ENCODE measurements at regions not wholly inside any gene's neighbourhood (a gene's known extent, or its start where the extent isn't known, plus 50 kb on each side); places are given as distances from the start of the nearest gene placed in this dataset.

DNA sequence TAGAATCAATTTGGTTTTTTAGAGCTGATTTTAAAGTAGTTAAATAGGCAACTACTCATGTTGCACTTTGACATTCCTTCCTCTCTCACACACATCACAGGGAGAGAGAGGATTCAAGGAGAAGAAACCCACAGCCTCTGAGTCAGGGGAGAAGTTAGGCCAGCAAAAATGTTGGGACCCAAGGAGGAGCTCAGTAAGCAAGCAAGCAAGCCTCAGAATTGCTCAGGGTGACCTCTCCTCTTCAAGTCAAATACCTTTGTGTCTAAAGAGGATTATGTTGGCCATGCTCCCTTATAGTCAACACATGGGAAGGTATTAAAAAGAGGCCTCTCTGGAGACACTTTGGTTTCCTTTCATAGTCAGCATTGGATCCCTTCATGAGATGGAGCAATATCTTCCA, 80.5 kb upstream of the WARS2 start:
- intact Hi-C loops (cut with DNase I): no loop called here
- Histone ChIP-seq H3K4me3 (no peak overlapping the region), H3K27ac (no peak overlapping the region), H3K27me3 (no peaks in the 10 kb centered on the region), H3K9me3 (no peaks in the 10 kb centered on the region), H3K36me3 (no peaks in the 10 kb centered on the region), H3K4me1 (peaks cover 0 to 11% (median 6%) of the 10 kb centered on the region in 4 donors)
- no peak for DNase-seq
- TF ChIP-seq POLR2AphosphoS5 (IDR thresholded peaks at IDR 0.05) (no peak), POLR2A (IDR thresholded peaks at IDR 0.05) (no peak), EP300 (IDR thresholded peaks at IDR 0.05) (no peak), CTCF (IDR thresholded peaks at IDR 0.05) (no peak)

DNA sequence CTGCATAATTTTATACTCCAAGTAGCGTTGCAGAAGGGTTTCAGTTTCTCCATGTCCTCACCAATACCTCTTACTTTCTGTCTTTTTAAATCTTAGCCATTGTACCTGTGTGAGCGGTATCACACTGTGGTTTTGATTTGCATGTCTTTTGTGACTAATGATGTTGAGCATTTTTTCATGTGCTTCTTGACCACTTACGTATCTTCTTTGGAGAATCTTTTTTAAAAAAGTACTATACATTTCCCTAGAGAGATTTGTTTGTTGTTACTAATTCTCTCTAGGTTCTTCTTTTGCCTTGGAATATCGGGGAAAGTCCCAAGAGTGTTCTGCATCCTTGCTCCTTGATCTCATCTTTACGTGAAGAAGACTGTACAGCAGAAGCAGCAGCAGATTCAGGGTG, 81.8 kb upstream of the WARS2 start:
- 94 to 95% methylated on average over 5 of the region's 5 CpGs for WGBS, 2 donors
- peaks cover 0 to 17% (median 9%) of the 10 kb centered on the region in 4 donors for H3K4me1 ChIP-seq
- no peaks in the 10 kb centered on the region for H3K36me3 ChIP-seq
- no peak for DNase-seq
- H3K4me3 ChIP-seq: no peak overlapping the region
- H3K27me3 ChIP-seq: no peaks in the 10 kb centered on the region
- TF ChIP-seq POLR2AphosphoS5 (IDR thresholded peaks at IDR 0.05): no peak
- TF ChIP-seq CTCF (IDR thresholded peaks at IDR 0.05): no peak
- no peak for TF ChIP-seq EP300 (IDR thresholded peaks at IDR 0.05)
- no peak for TF ChIP-seq POLR2A (IDR thresholded peaks at IDR 0.05)
- intact Hi-C loops (cut with DNase I): no loop called here
- no peak overlapping the region for H3K27ac ChIP-seq
- no peaks in the 10 kb centered on the region for H3K9me3 ChIP-seq

GRCh38 chr1:119225265-119225664, 84.8 kb upstream of the WARS2 start:
- no peaks in the 10 kb centered on the region for H3K27me3 ChIP-seq
- no peaks in the 10 kb centered on the region for H3K9me3 ChIP-seq
- H3K4me1 ChIP-seq: peaks cover 0 to 29% (median 9%) of the 10 kb centered on the region in 4 donors
- intact Hi-C loops (cut with DNase I): no loop called here
- no peak for TF ChIP-seq EP300 (IDR thresholded peaks at IDR 0.05)
- TF ChIP-seq POLR2AphosphoS5 (IDR thresholded peaks at IDR 0.05): no peak
- no peak for TF ChIP-seq CTCF (IDR thresholded peaks at IDR 0.05)
- no peak for TF ChIP-seq POLR2A (IDR thresholded peaks at IDR 0.05)
- no peak overlapping the region for H3K27ac ChIP-seq
- no peak for DNase-seq
- no peaks in the 10 kb centered on the region for H3K36me3 ChIP-seq
- no peak overlapping the region for H3K4me3 ChIP-seq

- 89 to 96% methylated on average over 2 of the region's 2 CpGs for WGBS, 2 donors
Measured at GRCh38 chr1:119225831-119226230, 85.4 kb upstream of the WARS2 start.

More at GRCh38 chr1:119225831-119226230, 85.4 kb upstream of the WARS2 start:
- H3K36me3 ChIP-seq: no peaks in the 10 kb centered on the region
- no peak overlapping the region for H3K4me3 ChIP-seq
- TF ChIP-seq POLR2AphosphoS5 (IDR thresholded peaks at IDR 0.05) (no peak), EP300 (IDR thresholded peaks at IDR 0.05) (no peak), POLR2A (IDR thresholded peaks at IDR 0.05) (no peak), CTCF (IDR thresholded peaks at IDR 0.05) (no peak)
- peaks cover 0 to 29% (median 9%) of the 10 kb centered on the region in 4 donors for H3K4me1 ChIP-seq
- H3K27me3 ChIP-seq: no peaks in the 10 kb centered on the region
- no peak overlapping the region for H3K27ac ChIP-seq
- intact Hi-C loops (cut with DNase I): no loop called here
- H3K9me3 ChIP-seq: no peaks in the 10 kb centered on the region
- DNase-seq: no peak
